B cell (primary cell): ENCODE measurements at regions not wholly inside any gene's neighbourhood (a gene's known extent, or its start where the extent isn't known, plus 50 kb on each side); places are given as distances from the start of the nearest gene placed in this dataset.
"Not testable (repeated sequence)": the region's sequence is repeated elsewhere in the genome, so short reads cannot be mapped to it uniquely, and the experiment has no call there.

Source experiments
- ATAC-seq: fragments of 200-7000 bp; cut with Tn5 transposase; one replicate; pipeline ENCODE4 v1.10.0; 2021; ENCODE audit warnings: low read depth, mild to moderate bottlenecking, moderate number of reproducible peaks, moderate library complexity
- CTCF ChIA-PET: fragments of 350-600 bp; sonication (Branson Sonifier 250); formaldehyde crosslinking; loops from one replicate; lab custom pipeline; 2021; ENCODE audit warnings: antibody characterized with exemption, inconsistent platforms; lab: Charles Lee
- POLR2A ChIA-PET: fragments of 350-600 bp; sonication (Branson Sonifier 250); formaldehyde crosslinking; loops from one replicate; lab custom pipeline; 2021; ENCODE audit warnings: antibody characterized with exemption; lab: Charles Lee
- DNase-seq: peaks from one replicate; pipeline ENCODE4 v3.0.0; 2013
- H2AFZ ChIP-seq: 2 replicates; pipeline ENCODE4 v1.6.1; 2012; ENCODE audit warnings: mild to moderate bottlenecking, low read depth, low read length; ENCODE audit not compliant: insufficient read depth, poor library complexity, severe bottlenecking
- H3K27ac ChIP-seq, 2 donors: 1 replicate in 1 of 2; 2 replicates in 1 of 2; pipeline ENCODE4 v1.5.1; 2012 to 2013; ENCODE audit warnings: low read length in 2 of 2, mild to moderate bottlenecking in 2 of 2, moderate library complexity in 1 of 2
- H3K27me3 ChIP-seq, 4 experiments: fragments of 200-600 bp in 1 of 4; sonication (generic) in 1 of 4; replicated peaks in 1 of 4; 1 replicate in 2 of 4; 2 replicates in 2 of 4; pipeline versions ENCODE4 v1.6.1 to v1.7.0; 2013 to 2016; ENCODE audit warnings: low read length in 3 of 4, mild to moderate bottlenecking in 2 of 4, mixed read lengths in 1 of 4, moderate library complexity in 1 of 4; ENCODE audit not compliant: insufficient read depth in 4 of 4, control insufficient read depth in 3 of 4; ENCODE audit errors: control extremely low read depth in 1 of 4
- H3K36me3 ChIP-seq, 2 experiments: replicated peaks in 1 of 2; 1 replicate in 1 of 2; 2 replicates in 1 of 2; pipeline versions ENCODE4 v1.6.1 to v1.7.1; 2013; ENCODE audit warnings: low read length in 1 of 2; ENCODE audit not compliant: insufficient read depth in 2 of 2, control insufficient read depth in 1 of 2; ENCODE audit errors: control extremely low read depth in 1 of 2, extremely low read depth in 1 of 2
- H3K4me1 ChIP-seq, 2 donors: fragments of 200-600 bp in 1 of 2; sonication (generic) in 1 of 2; 1 replicate in 1 of 2; 2 replicates in 1 of 2; pipeline versions ENCODE4 v1.5.1 to v1.6.1; 2013 to 2017; ENCODE audit warnings: low read length in 2 of 2; ENCODE audit not compliant: control insufficient read depth in 2 of 2, insufficient read depth in 2 of 2
- H3K4me2 ChIP-seq: replicated peaks from 2 replicates; pipeline ENCODE3; 2012; ENCODE audit warnings: mild to moderate bottlenecking, low read depth, low read length; ENCODE audit not compliant: poor library complexity, severe bottlenecking
- H3K4me3 ChIP-seq, 5 experiments: fragments of 200-600 bp in 1 of 5; sonication (generic) in 1 of 5; 1 replicate in 3 of 5; 2 replicates in 2 of 5; pipeline versions ENCODE4 v1.5.1 to v1.7.0; 2011 to 2016; ENCODE audit warnings: low read length in 4 of 5, mild to moderate bottlenecking in 4 of 5, low read depth in 2 of 5, control low read depth in 1 of 5, moderate library complexity in 1 of 5; ENCODE audit not compliant: insufficient read depth in 1 of 5; ENCODE audit errors: control extremely low read depth in 1 of 5, extremely low read depth in 1 of 5
- H3K79me2 ChIP-seq: fragments of 200-600 bp; sonication (generic); one replicate; pipeline ENCODE4 v1.6.0; 2016; ENCODE audit warnings: low read length; ENCODE audit not compliant: control insufficient read depth, insufficient read depth
- H3K9ac ChIP-seq: fragments of 200-600 bp; sonication (generic); 2 replicates; pipeline ENCODE4 v1.6.1; 2017; ENCODE audit warnings: mild to moderate bottlenecking, low read length, moderate library complexity
- H3K9me3 ChIP-seq, 3 donors: one replicate each; pipeline versions ENCODE4 v1.6.1 to v1.7.1; 2013; ENCODE audit warnings: low read length in 2 of 3; ENCODE audit not compliant: control insufficient read depth in 2 of 3, insufficient read depth in 1 of 3; ENCODE audit errors: control extremely low read depth in 1 of 3
- H4K20me1 ChIP-seq: 2 replicates; pipeline ENCODE4 v1.6.0; 2012; ENCODE audit warnings: mild to moderate bottlenecking, low read length; ENCODE audit not compliant: insufficient read depth, control insufficient read depth, poor library complexity, severe bottlenecking
- H3K27ac Mint-ChIP-seq: one replicate; pipeline ENCODE4 v1.8.0; 2021; ENCODE audit warnings: mixed read lengths
- H3K27me3 Mint-ChIP-seq: one replicate; pipeline ENCODE4 v1.8.0; 2021; ENCODE audit warnings: mixed read lengths
- H3K4me1 Mint-ChIP-seq: one replicate; pipeline ENCODE4 v1.8.0; 2021; ENCODE audit warnings: mixed read lengths
- H3K4me3 Mint-ChIP-seq: one replicate; pipeline ENCODE4 v1.8.0; 2021; ENCODE audit warnings: mixed read lengths
- H3K9me3 Mint-ChIP-seq: one replicate; pipeline ENCODE4 v1.8.0; 2022; ENCODE audit warnings: mixed read lengths; ENCODE audit not compliant: insufficient read depth
- EZH2 ChIP-seq: IDR thresholded peaks from 2 replicates; pipeline ENCODE4 v1.6.1; 2012; ENCODE audit warnings: borderline replicate concordance, low read depth, mild to moderate bottlenecking, moderate library complexity, low read length; ENCODE audit not compliant: insufficient read depth, poor library complexity, severe bottlenecking
- WGBS: methylation state at CpG from one replicate; pipeline ENCODE4 v1.1.5; 2013; ENCODE audit warnings: missing lambda C conversion rate; ENCODE audit not compliant: insufficient coverage; 5-methylcytosine and 5-hydroxymethylcytosine counted together
- intact Hi-C: fragments of 100-400 bp; cut with micrococcal nuclease; formaldehyde crosslinking; loops from one replicate; pipeline ENCODE4 v1.10.0; 2022
- TF ChIP-seq, protein P1 (sequence below): fragments of 200-600 bp; IDR thresholded peaks from one replicate; pipeline ENCODE4 v1.8.0; 2022; ENCODE audit warnings: antibody characterized with exemption, mild to moderate bottlenecking

DNA sequence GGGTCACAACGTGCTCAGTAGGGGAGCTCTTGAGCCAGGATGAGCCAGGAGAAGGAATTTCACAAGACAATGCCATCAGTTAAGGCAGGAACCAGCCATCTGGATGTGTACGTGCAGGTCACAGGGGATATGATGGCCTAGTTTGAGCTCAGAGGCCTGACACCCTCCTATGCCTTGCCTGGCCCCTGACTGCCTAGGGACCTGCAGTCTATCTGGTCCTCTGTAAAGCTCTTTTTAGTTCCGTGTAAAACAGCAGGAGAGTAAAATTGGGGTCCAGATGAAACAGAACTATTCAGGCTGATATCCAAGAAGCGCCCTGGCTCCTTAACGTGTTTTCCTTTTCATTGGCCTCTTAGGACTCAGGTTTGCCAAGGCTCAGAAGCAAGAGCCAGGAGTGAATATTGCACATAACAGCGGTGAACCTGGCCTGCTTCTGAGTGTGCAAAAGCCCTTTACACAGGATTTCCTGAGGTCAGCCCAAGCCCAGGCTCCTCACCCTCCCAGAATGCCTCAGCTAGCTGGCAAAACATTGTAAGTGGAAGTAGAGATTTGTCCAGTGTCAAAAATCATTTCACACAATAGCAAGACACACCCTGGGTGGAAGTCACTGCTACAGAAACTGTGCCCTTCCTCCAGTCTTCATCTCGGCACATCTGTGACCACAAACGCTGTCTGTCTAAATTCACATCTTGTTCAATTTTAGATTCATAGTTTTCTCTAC is 777.2 kb downstream of the UQCRFS1 start:
- Mint-ChIP-seq H3K27me3 (no peaks in the 10 kb centered on the region), H3K4me1 (no peaks in the 10 kb centered on the region), H3K27ac (no peak overlapping the region), H3K9me3 (peaks cover 13% of the 10 kb centered on the region), H3K4me3 (no peak overlapping the region)
- Histone ChIP-seq H3K4me2 (no peak overlapping the region), H3K27ac (no peak overlapping the region), H3K9ac (no peak overlapping the region), H3K4me1 (no peaks in the 10 kb centered on the region), H4K20me1 (no peaks in the 10 kb centered on the region), H3K27me3 (no peaks in the 10 kb centered on the region), H3K79me2 (no peaks in the 10 kb centered on the region), H3K9me3 (peaks cover 0 to 20% (median 0%) of the 10 kb centered on the region in 3 donors), H3K36me3 (no peaks in the 10 kb centered on the region), H3K4me3 (no peak overlapping the region), H2AFZ (no peak overlapping the region)
- CTCF ChIA-PET, result no interaction called here
- POLR2A ChIA-PET, result no interaction called here
- TF ChIP-seq, protein P1, sequence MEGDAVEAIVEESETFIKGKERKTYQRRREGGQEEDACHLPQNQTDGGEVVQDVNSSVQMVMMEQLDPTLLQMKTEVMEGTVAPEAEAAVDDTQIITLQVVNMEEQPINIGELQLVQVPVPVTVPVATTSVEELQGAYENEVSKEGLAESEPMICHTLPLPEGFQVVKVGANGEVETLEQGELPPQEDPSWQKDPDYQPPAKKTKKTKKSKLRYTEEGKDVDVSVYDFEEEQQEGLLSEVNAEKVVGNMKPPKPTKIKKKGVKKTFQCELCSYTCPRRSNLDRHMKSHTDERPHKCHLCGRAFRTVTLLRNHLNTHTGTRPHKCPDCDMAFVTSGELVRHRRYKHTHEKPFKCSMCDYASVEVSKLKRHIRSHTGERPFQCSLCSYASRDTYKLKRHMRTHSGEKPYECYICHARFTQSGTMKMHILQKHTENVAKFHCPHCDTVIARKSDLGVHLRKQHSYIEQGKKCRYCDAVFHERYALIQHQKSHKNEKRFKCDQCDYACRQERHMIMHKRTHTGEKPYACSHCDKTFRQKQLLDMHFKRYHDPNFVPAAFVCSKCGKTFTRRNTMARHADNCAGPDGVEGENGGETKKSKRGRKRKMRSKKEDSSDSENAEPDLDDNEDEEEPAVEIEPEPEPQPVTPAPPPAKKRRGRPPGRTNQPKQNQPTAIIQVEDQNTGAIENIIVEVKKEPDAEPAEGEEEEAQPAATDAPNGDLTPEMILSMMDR, result no peak
- TF ChIP-seq EZH2, result no peak
- WGBS, result 62% methylated on average over 7 of the region's 8 CpGs
- no peak for DNase-seq
- intact Hi-C loops, result no loop called here
- no peak for ATAC-seq

DNA sequence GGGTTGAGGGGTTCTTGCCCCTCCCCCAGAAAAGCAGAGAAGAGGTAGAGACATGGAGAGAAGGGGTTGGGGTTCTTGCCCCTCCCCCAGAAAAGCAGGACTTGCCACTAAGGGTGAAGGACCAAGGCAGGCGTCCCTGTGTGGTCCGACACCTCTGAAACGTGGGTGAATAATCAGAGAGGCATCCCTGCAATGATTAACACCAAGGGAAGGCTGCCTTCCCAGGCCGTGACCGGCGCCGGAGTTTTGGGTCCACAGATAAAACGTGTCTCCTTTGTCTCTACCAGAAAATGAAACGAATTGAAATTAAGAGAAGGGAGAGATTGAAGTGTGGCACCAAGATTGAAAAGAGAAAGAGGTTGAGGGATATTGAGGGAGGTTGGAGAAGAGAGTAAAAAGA is 778.2 kb downstream of the UQCRFS1 start:
- H3K4me3 Mint-ChIP-seq, DNase-seq, H2AFZ ChIP-seq, H3K4me2 ChIP-seq, intact Hi-C loops, H4K20me1 ChIP-seq, H3K4me1 Mint-ChIP-seq, ATAC-seq, H3K27me3 Mint-ChIP-seq, CTCF ChIA-PET, H3K4me1 ChIP-seq, H3K27ac ChIP-seq, H3K79me2 ChIP-seq, H3K9ac ChIP-seq, H3K4me3 ChIP-seq, POLR2A ChIA-PET, H3K27me3 ChIP-seq, H3K36me3 ChIP-seq, H3K27ac Mint-ChIP-seq: not testable (repeated sequence)
- H3K9me3 Mint-ChIP-seq, result peaks cover 13% of the 10 kb centered on the region
- WGBS, result 95% methylated on average over 9 of the region's 9 CpGs
- peaks cover 0 to 23% (median 0%) of the 10 kb centered on the region in 3 donors for H3K9me3 ChIP-seq

GRCh38 chr19:28434365-28434764 is 778.6 kb downstream of the UQCRFS1 start:
- H3K9me3 ChIP-seq, result peaks cover 0 to 23% (median 0%) of the 10 kb centered on the region in 3 donors
- H3K4me1 Mint-ChIP-seq, H3K4me3 ChIP-seq, H3K27me3 ChIP-seq, intact Hi-C loops, H3K4me2 ChIP-seq, ATAC-seq, H3K4me1 ChIP-seq, H3K27ac Mint-ChIP-seq, POLR2A ChIA-PET, H3K27ac ChIP-seq, H4K20me1 ChIP-seq, H2AFZ ChIP-seq, H3K36me3 ChIP-seq, CTCF ChIA-PET, H3K79me2 ChIP-seq, H3K27me3 Mint-ChIP-seq, DNase-seq, H3K9ac ChIP-seq, H3K4me3 Mint-ChIP-seq: not testable (repeated sequence)
- WGBS, result 64% methylated on average over 1 of the region's 5 CpGs
- H3K9me3 Mint-ChIP-seq, result peaks cover 13% of the 10 kb centered on the region
